Upper lobe of left lung (tissue), 4 donors: ENCODE measurements at regions not wholly inside any gene's neighbourhood (a gene's known extent, or its start where the extent isn't known, plus 50 kb on each side); places are given as distances from the start of the nearest gene placed in this dataset.

Source experiments
- POLR2A ChIP-seq, 4 donors: fragments of 450-650 bp; IDR thresholded peaks; one replicate each; pipeline ENCODE4 v1.5.1; 2016 to 2017; ENCODE audit warnings: antibody characterized with exemption in 4 of 4, mild to moderate bottlenecking in 2 of 4
- TF ChIP-seq, protein P1 (sequence below), 6 experiments: fragments of 450-650 bp in 4 of 6; fragments of 200-600 bp in 2 of 6; sonication (generic) in 2 of 6; IDR thresholded peaks; one replicate each; pipeline ENCODE4 v1.5.1; 2016 to 2019; ENCODE audit warnings: antibody characterized with exemption in 6 of 6

DNA sequence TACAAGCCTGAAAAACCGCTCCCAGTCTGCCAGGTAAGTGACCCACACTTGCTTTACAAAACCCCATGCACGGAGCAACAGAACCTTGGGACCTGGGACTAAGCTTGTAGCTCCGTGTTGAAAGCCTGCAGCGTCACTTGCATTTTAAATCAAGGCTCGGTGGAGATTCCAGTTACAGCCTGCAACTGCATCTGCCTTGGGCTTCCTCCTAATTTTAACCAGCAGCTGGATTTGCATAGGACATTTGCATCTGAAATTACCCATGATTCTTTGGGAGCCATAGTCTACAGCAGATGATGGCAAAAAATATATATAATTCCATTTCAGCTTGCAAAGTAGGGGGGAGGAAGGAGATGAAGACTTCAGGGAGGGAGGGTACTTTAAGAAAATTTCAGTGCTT lies 62.4 kb upstream of the IGSF21 start:
- TF ChIP-seq, protein P1, sequence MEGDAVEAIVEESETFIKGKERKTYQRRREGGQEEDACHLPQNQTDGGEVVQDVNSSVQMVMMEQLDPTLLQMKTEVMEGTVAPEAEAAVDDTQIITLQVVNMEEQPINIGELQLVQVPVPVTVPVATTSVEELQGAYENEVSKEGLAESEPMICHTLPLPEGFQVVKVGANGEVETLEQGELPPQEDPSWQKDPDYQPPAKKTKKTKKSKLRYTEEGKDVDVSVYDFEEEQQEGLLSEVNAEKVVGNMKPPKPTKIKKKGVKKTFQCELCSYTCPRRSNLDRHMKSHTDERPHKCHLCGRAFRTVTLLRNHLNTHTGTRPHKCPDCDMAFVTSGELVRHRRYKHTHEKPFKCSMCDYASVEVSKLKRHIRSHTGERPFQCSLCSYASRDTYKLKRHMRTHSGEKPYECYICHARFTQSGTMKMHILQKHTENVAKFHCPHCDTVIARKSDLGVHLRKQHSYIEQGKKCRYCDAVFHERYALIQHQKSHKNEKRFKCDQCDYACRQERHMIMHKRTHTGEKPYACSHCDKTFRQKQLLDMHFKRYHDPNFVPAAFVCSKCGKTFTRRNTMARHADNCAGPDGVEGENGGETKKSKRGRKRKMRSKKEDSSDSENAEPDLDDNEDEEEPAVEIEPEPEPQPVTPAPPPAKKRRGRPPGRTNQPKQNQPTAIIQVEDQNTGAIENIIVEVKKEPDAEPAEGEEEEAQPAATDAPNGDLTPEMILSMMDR (IDR thresholded peaks at IDR 0.05), result no peak
- no peak for TF ChIP-seq POLR2A (IDR thresholded peaks at IDR 0.05)
